ENCODE measurements at regions not wholly inside any gene's neighbourhood (a gene's known extent, or its start where the extent isn't known, plus 50 kb on each side); places are given as distances from the start of the nearest gene placed in this dataset.
A peak's percentile ranks its signal among the peaks of the same experiment; 100 is the strongest.

- Histone ChIP-seq H3K79me2 (replicated peaks; ENCODE audit: insufficient read depth) (no peaks in the 10 kb centered on the region), H3K4me2 (no peak overlapping the region), H3K9me2 (ENCODE audit: insufficient read depth) (no peaks in the 10 kb centered on the region; the same call in 1 of the 2 replicates), H3K4me1 (ENCODE audit: insufficient read depth) (no peaks in the 10 kb centered on the region), H3K4me3 (no peak overlapping the region), H4K20me1 (replicated peaks; ENCODE audit: insufficient read depth) (no peaks in the 10 kb centered on the region), H2AFZ (no peak overlapping the region), H3K36me3 (ENCODE audit: insufficient read depth) (no peaks in the 10 kb centered on the region; the same call in 1 of the 2 replicates), H3K27ac (ENCODE audit: low read depth) (no peak overlapping the region), H3K27me3 (ENCODE audit: insufficient read depth) (no peaks in the 10 kb centered on the region), H3F3A (replicated peaks; ENCODE audit: low read depth) (no peaks in the 10 kb centered on the region)
- ATAC-seq: peak; percentile 91
- Mint-ChIP-seq H3K4me1 (no peaks in the 10 kb centered on the region; the same call in 2 of the 3 replicates), H3K27ac (no peak overlapping the region), H3K36me3 (ENCODE audit: low read depth) (peaks cover 10% of the 10 kb centered on the region; the same call in 2 of the 3 replicates), H3K27me3 (ENCODE audit: insufficient read depth, low read depth, poor library complexity) (peaks cover 2% of the 10 kb centered on the region), H3K9me3 (peaks cover 10% of the 10 kb centered on the region), H3K4me3 (no peak overlapping the region)
- DNase-seq (ENCODE audit: low spot score): peak; percentile 60
- TF ChIP-seq CTCF (conservative IDR thresholded peaks at IDR 0.05; ENCODE audit: low read depth in 2 of 2): peak; percentile 50 to 65
- TF ChIP-seq ZNF462 (CRISPR knock-in tag; IDR thresholded peaks at IDR 0.05): no peak
Measured at GRCh38 chr1:112058815-112059450, 69.5 kb upstream of the KCND3 start.

GRCh38 chr1:112059679-112060078, 70.2 kb upstream of the KCND3 start:
- H4K20me1 ChIP-seq (replicated peaks; ENCODE audit: insufficient read depth): no peaks in the 10 kb centered on the region
- H3K27ac Mint-ChIP-seq: no peak overlapping the region; the same call in 1 of the 2 replicates
- no peak for ATAC-seq
- no peaks in the 10 kb centered on the region for H3F3A ChIP-seq (replicated peaks; ENCODE audit: low read depth)
- H3K27ac ChIP-seq (ENCODE audit: low read depth): no peak overlapping the region
- H3K36me3 Mint-ChIP-seq (ENCODE audit: low read depth): peaks cover 15% of the 10 kb centered on the region; the same call in 2 of the 3 replicates
- H3K4me1 ChIP-seq (ENCODE audit: insufficient read depth): no peaks in the 10 kb centered on the region
- no peak overlapping the region for H3K4me3 ChIP-seq
- peaks cover under 1% of the 10 kb centered on the region for H3K4me1 Mint-ChIP-seq
- H3K4me2 ChIP-seq: no peak overlapping the region
- no peaks in the 10 kb centered on the region for H3K27me3 ChIP-seq (ENCODE audit: insufficient read depth)
- no peaks in the 10 kb centered on the region for H3K79me2 ChIP-seq (replicated peaks; ENCODE audit: insufficient read depth)
- no peaks in the 10 kb centered on the region; the same call in 1 of the 2 replicates for H3K9me2 ChIP-seq (ENCODE audit: insufficient read depth)
- peaks cover 16% of the 10 kb centered on the region for H3K9me3 Mint-ChIP-seq
- H3K4me3 Mint-ChIP-seq: no peak overlapping the region
- no peak for DNase-seq (ENCODE audit: low spot score)
- H2AFZ ChIP-seq: no peak overlapping the region
- peaks cover 2% of the 10 kb centered on the region for H3K27me3 Mint-ChIP-seq (ENCODE audit: insufficient read depth, low read depth, poor library complexity)
- no peaks in the 10 kb centered on the region; the same call in 1 of the 2 replicates for H3K36me3 ChIP-seq (ENCODE audit: insufficient read depth)
- TF ChIP-seq JUNB (IDR thresholded peaks at IDR 0.05; ENCODE audit: unreplicated experiment) (no peak), STAT1 (IDR thresholded peaks at IDR 0.05; ENCODE audit: unreplicated experiment) (no peak), ZNF114 (CRISPR knock-in tag; IDR thresholded peaks at IDR 0.05) (no peak), POLR2AphosphoS5 (IDR thresholded peaks at IDR 0.05; ENCODE audit: low read depth) (no peak), REST (IDR thresholded peaks at IDR 0.05; ENCODE audit: unreplicated experiment) (no peak), NANOG (IDR thresholded peaks at IDR 0.05; ENCODE audit: borderline replicate concordance) (no peak), EZH2 (IDR thresholded peaks at IDR 0.05; ENCODE audit: low read depth, unreplicated experiment) (no peak)
